GM18517 (cell line): ENCODE measurements at regions not wholly inside any gene's neighbourhood (a gene's known extent, or its start where the extent isn't known, plus 50 kb on each side); places are given as distances from the start of the nearest gene placed in this dataset.

ENCODE experiments used
- ATAC-seq: cut with Tn5 transposase; IDR thresholded peaks from one replicate; pipeline ENCODE4 v1.9.1; 2021; ENCODE audit warnings: mild to moderate bottlenecking, moderate library complexity; ENCODE audit not compliant: unreplicated experiment

GRCh38 chr4:61041527-61041926 is 158.6 kb upstream of the ADGRL3 start:
- ATAC-seq: no peak

GRCh38 chr4:61044837-61045236 is 155.3 kb upstream of the ADGRL3 start:
- ATAC-seq: no peak

GRCh38 chr4:61049018-61049417 is 151.1 kb upstream of the ADGRL3 start:
- no peak for ATAC-seq

GRCh38 chr4:61067381-61067780 is 132.7 kb upstream of the ADGRL3 start:
- no peak for ATAC-seq

- no peak for ATAC-seq
Measured at GRCh38 chr4:61068060-61068459, 132.1 kb upstream of the ADGRL3 start.

- no peak for ATAC-seq
Measured at GRCh38 chr4:61068745-61069144, 131.4 kb upstream of the ADGRL3 start.

GRCh38 chr4:61070269-61070668 is 129.9 kb upstream of the ADGRL3 start:
- no peak for ATAC-seq

GRCh38 chr4:61079427-61079826 is 120.7 kb upstream of the ADGRL3 start:
- no peak for ATAC-seq

- ATAC-seq: no peak
Measured at GRCh38 chr4:61079976-61080375, 120.2 kb upstream of the ADGRL3 start.

GRCh38 chr4:61085534-61085933 is 114.6 kb upstream of the ADGRL3 start:
- no peak for ATAC-seq

GRCh38 chr4:61086357-61086756 is 113.8 kb upstream of the ADGRL3 start:
- no peak for ATAC-seq

GRCh38 chr4:61086979-61087378 is 113.1 kb upstream of the ADGRL3 start:
- no peak for ATAC-seq

- ATAC-seq: no peak
Measured at GRCh38 chr4:61094854-61095598, 105.1 kb upstream of the ADGRL3 start.

GRCh38 chr4:61128682-61129081 is 71.4 kb upstream of the ADGRL3 start:
- ATAC-seq: no peak

GRCh38 chr4:61129971-61130370 is 70.2 kb upstream of the ADGRL3 start:
- ATAC-seq: no peak

GRCh38 chr4:61143461-61143860 is 56.7 kb upstream of the ADGRL3 start:
- ATAC-seq: no peak

- ATAC-seq: no peak
Measured at GRCh38 chr4:61149278-61149677, 50.8 kb upstream of the ADGRL3 start.
